DOHH2 (cell line): ENCODE measurements at regions not wholly inside any gene's neighbourhood (a gene's known extent, or its start where the extent isn't known, plus 50 kb on each side); places are given as distances from the start of the nearest gene placed in this dataset.

Experiments used
- CTCF ChIP-seq: fragments of 200-600 bp; sonication (generic); IDR thresholded peaks from one replicate; pipeline ENCODE4 v1.5.1; 2014; ENCODE audit warnings: antibody characterized with exemption, mild to moderate bottlenecking, low read depth, low read length; ENCODE audit not compliant: poor library complexity, severe bottlenecking
- EZH2phosphoT487 ChIP-seq: fragments of 200-600 bp; sonication (generic); IDR thresholded peaks from 2 replicates; pipeline ENCODE4 v1.6.1; 2017; ENCODE audit warnings: borderline replicate concordance, mild to moderate bottlenecking, antibody characterized with exemption, low read length, moderate library complexity, mixed read lengths

- TF ChIP-seq CTCF (no peak), EZH2phosphoT487 (no peak)
These were observed 459.1 kb downstream of the MIAT start for GRCh38 chr22:27116312-27117086.
